HepG2 (cell line): ENCODE measurements at regions not wholly inside any gene's neighbourhood (a gene's known extent, or its start where the extent isn't known, plus 50 kb on each side); places are given as distances from the start of the nearest gene placed in this dataset.

Source experiments
- PRDM15 ChIP-seq: sonication (generic); formaldehyde crosslinking; IDR thresholded peaks from 2 replicates; pipeline ENCODE4 v1.4.0; 2020; ENCODE audit warnings: missing genetic modification reagents
- SALL2 ChIP-seq: sonication (generic); formaldehyde crosslinking; IDR thresholded peaks from 2 replicates; pipeline ENCODE4 v1.8.1; 2023; ENCODE audit warnings: mild to moderate bottlenecking, missing genetic modification reagents, inconsistent platforms
- UBTF ChIP-seq: sonication (generic); formaldehyde crosslinking; IDR thresholded peaks from 2 replicates; pipeline ENCODE4 v1.4.0; 2020; ENCODE audit warnings: mild to moderate bottlenecking, missing genetic modification reagents
- ZNF10 ChIP-seq: sonication (generic); formaldehyde crosslinking; IDR thresholded peaks from 2 replicates; pipeline ENCODE4 v1.4.0; 2020; ENCODE audit warnings: mild to moderate bottlenecking, low read depth, missing genetic modification reagents, borderline replicate concordance
- ZNF598 ChIP-seq: sonication (generic); formaldehyde crosslinking; IDR thresholded peaks from 2 replicates; pipeline ENCODE4 v1.5.1; 2020; ENCODE audit warnings: mild to moderate bottlenecking, missing genetic modification reagents, borderline replicate concordance

- TF ChIP-seq PRDM15 (CRISPR knock-in tag) (no peak), SALL2 (CRISPR knock-in tag) (no peak), ZNF10 (CRISPR knock-in tag) (no peak), ZNF598 (no peak), UBTF (no peak)
These were observed 77.8 kb downstream of the DLL1 start (continued) for GRCh38 chr6:170212956-170213636.
